ENCODE measurements at regions not wholly inside any gene's neighbourhood (a gene's known extent, or its start where the extent isn't known, plus 50 kb on each side); places are given as distances from the start of the nearest gene placed in this dataset.

DNA sequence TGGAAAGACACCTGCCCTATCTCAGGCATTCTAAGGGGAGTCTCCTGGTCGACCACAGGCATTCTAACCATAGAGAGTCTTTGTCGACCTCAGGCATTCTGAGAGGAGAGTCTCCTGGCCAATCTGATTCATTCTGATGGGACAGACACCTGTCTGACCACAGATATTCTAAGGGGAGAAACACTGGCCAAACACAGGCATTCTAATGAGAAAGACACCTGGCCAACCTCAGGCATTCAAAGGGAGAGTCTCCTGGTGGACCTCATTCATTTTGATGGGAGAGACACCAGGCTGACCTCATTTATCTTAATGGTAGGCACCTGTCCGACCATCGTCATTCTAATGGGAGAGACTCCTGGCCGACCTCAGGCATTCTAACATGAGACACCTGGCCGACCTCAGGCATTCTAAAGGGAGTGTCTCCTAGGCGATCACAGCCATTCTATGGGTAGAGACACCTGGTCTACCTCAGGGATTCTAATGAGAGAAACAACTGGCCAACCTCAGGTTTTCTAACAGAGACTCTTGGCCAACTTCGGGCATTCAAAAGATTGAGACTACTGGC is 1351.5 kb downstream of the UQCRFS1 start:
- TF ChIP-seq, protein P1, sequence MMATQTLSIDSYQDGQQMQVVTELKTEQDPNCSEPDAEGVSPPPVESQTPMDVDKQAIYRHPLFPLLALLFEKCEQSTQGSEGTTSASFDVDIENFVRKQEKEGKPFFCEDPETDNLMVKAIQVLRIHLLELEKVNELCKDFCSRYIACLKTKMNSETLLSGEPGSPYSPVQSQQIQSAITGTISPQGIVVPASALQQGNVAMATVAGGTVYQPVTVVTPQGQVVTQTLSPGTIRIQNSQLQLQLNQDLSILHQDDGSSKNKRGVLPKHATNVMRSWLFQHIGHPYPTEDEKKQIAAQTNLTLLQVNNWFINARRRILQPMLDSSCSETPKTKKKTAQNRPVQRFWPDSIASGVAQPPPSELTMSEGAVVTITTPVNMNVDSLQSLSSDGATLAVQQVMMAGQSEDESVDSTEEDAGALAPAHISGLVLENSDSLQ (IDR thresholded peaks at IDR 0.05), result no peak
- TF ChIP-seq SUZ12 (IDR thresholded peaks at IDR 0.05) (no peak), ZNF384 (IDR thresholded peaks at IDR 0.05) (no peak), TARDBP (IDR thresholded peaks at IDR 0.05) (no peak), FOXA1 (IDR thresholded peaks at IDR 0.05) (no peak), BHLHE40 (IDR thresholded peaks at IDR 0.05; ENCODE audit: borderline replicate concordance) (no peak), L3MBTL2 (conservative IDR thresholded peaks at IDR 0.05) (no peak)
